Right ventricle myocardium superior (tissue), 1 donor: ENCODE measurements at regions not wholly inside any gene's neighbourhood (a gene's known extent, or its start where the extent isn't known, plus 50 kb on each side); places are given as distances from the start of the nearest gene placed in this dataset.

Source experiments
- ATAC-seq: fragments of 200-7000 bp; cut with Tn5 transposase; one replicate; pipeline ENCODE4 v1.9.1; 2020; ENCODE audit warnings: mild to moderate bottlenecking; ENCODE audit not compliant: poor library complexity
- DNase-seq: peaks from one replicate; pipeline ENCODE4 v3.0.0-alpha.2; 2020
- intact Hi-C: fragments of 100-400 bp; cut with DNase I; formaldehyde crosslinking; loops from one replicate; pipeline ENCODE4 v1.11.2; 2022
- donor health status: DM: no; HTN: yes; CAD: no; lungs with severe emphysema.

- DNase-seq (no peak), ATAC-seq (no peak)
- intact Hi-C loops = no loop called here
Measured at GRCh38 chr15:54915380-54915779, 281.4 kb downstream of the RSL24D1 start.

DNA sequence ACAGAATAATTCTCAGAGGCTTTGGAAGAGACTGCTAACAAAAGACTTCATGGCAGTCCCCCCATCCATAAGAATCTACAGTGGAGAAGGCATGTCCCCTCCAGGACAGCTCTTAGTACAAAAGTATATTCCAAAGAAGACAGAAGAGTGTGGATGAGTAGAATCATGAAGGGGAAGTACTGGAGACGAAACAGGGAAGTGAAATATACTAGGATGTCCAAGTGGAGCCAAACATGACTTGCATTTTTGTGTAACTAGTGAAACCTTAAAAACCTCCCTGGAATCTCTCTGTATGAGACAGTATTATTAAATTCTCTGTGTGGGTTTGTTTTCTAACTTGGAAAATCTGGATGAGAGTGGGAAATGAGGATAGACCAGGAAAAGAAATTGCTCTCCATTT, 312.4 kb downstream of the RSL24D1 start:
- intact Hi-C loops = no loop called here
- DNase-seq (no peak), ATAC-seq (peak; percentile 41)

DNA sequence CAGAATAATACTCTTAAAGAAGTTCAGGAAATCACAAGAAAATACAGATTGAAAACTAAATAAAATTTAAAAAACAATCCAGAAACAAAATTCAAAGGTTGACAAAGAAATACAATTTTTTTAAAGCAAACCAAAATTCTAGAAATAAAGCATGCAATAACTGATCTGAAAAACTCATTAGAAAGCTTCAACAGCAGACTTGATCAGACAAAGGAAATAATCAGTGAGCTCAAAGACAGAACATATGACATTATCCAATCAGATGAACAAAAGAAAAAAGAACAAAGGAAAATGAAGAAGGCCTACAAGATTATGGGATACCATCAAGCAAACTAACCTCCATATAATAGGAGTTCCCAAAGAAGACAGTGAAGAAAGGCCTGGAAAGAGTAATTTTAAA, 336.8 kb downstream of the RSL24D1 start:
- DNase-seq (no peak), ATAC-seq (no peak)
- intact Hi-C loops = no loop called here

DNA sequence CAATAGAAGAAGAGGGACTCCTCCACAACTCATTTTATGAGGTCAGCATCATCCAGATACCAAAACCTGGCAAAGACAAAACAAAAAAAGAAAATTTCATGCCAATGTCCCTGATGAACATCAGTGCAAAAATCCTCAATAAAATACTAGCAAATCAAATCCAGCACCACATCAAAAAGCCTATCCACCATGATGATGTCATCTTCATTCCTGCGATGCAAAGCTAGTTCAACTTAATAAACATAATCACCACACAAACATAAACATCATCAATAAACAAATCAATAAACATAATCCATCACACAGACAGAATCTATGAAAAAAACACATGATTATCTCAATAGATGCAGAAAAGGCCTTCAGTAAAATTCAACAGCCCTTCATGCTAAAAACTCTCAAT, 342.1 kb downstream of the RSL24D1 start:
- intact Hi-C loops = no loop called here
- ATAC-seq (no peak), DNase-seq (no peak)

GRCh38 chr15:54850101-54850500, 346.6 kb downstream of the RSL24D1 start:
- ATAC-seq = no peak
- intact Hi-C loops = no loop called here
- DNase-seq = no peak

DNA sequence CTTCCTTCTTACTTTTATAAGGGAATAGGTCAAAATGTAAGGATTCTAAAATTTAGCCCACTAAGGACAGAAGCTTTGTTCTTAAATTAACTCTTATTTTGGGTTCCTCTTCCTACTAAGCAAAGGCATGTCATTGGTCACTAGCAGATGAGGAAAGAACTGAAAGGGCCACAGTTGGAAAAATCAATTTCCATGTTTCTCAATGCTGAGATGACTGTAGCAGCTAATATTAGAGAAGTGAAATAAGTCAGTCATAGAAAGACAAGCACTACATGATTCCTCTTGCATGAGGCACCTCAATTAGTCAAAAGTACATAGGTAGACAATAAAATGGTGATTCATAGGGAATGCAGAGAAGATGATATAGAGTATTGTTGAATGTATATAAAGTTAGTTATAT, 353.7 kb downstream of the RSL24D1 start:
- DNase-seq = no peak
- intact Hi-C loops = no loop called here
- ATAC-seq = peak; percentile 12

DNA sequence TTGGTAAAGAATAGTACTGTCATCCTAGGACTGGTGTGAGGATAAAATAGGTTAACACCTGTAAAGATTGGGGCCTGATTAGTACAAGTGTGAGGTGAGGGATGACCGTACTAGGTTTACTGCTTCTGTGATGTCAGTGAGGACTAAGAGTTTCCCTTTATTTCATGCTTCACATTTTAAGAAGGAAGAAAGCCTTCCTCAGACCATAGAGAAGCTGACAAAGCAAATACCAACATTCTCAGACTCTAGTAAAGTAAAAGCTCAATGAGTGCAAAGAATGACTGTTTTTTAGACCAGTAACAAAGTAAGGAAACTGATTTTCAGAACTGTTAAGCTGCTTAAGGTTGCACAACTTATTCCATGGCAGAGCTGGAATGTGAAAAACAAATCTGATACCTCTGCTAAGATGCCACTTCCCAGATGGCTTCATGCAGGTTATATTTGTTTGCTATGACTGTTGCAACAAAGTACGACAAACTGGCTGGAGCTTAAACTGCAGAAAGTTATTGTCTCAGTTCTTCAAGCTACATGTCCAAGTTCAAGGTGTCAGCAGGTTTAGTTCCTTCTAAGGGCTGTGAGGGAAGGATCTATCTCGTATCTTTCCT, 354.9 kb downstream of the RSL24D1 start:
- intact Hi-C loops = no loop called here
- ATAC-seq (no peak), DNase-seq (no peak)

GRCh38 chr15:54840621-54841398, 355.9 kb downstream of the RSL24D1 start:
- ATAC-seq (no peak), DNase-seq (no peak)
- intact Hi-C loops = no loop called here

DNA sequence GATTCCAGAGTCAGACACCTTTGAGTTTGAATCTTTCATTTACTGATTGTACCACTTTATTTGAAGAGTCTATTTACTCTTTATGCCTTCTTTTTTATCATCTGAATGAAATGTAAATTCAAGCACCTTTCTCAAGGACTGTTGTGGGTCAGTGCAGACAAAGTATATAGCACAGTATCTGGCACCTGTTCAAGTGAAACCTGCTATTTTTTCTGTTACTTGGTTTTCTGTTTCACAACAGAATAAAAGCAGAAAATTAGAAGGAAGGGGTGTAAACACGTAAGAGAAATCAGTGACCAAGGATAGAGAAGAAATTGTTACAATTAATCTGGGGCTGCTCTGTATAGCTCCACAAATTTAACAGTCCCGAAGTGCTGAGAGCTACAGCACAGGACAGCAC, 357.4 kb downstream of the RSL24D1 start:
- ATAC-seq (no peak), DNase-seq (no peak)
- intact Hi-C loops = no loop called here

GRCh38 chr15:54836052-54836795, 360.5 kb downstream of the RSL24D1 start:
- DNase-seq = no peak
- ATAC-seq = no peak
- intact Hi-C loops = no loop called here

DNA sequence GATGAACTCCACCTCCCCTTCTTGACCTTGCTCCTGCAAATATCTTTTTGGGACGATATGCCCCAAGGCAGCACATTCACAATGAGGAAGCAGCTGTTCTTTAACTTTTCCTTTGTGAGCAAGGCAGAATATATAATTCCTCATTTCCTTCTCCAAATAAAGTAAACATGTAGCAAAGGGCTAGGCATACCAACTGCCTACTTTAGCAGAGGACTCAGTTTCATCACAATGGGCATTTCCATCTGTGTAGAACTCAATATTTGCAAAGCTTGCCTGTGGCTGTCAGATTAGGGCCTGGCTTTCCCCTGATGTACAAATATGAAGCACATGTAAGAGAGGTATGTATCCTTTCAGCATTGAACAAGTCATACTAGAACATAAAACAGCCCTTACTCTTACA, 366.9 kb downstream of the RSL24D1 start:
- intact Hi-C loops = no loop called here
- ATAC-seq (no peak), DNase-seq (no peak)

- intact Hi-C loops = no loop called here
- ATAC-seq (peak; percentile 48), DNase-seq (no peak)
Measured at GRCh38 chr15:54820811-54821210, 375.9 kb downstream of the RSL24D1 start.

DNA sequence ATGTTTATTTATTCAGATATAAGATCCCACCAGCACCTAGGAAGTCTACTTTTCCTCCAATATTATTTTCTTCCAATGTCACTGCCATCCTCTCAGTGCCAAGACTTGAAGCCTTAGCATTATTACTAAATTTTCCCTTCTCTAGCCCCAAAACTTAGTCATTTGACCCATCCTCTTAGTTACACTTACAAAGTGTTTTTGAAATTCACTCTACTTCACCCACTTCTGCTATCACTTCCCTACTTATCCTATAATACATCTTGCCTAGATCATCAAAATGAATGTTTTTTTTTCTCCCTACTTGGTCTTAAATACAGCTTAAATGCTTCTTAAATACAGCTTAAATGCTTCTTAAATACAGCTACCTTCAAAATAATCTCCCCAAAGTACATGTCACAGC, 376.6 kb downstream of the RSL24D1 start:
- no peak for DNase-seq
- ATAC-seq = peak; percentile 22
- intact Hi-C loops = no loop called here

DNA sequence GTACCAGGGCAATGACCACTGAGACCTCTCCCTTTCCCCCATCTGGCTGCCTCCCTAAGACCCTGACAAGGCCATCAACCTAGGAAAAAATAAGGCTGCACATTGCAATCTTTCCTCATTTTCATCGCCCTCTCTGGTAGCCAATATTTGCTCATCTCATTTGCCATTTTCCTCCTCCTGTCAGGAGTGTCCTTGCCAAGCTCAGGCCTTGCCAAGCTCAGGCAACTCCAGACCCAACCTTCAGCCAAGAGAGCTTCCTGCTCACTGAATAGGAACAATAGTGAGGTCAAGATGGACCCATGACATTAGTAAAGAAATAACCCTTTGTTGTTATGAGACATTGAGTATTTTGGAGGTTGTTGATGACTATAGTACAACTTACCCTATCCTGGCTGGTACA, 380.3 kb downstream of the RSL24D1 start:
- ATAC-seq (no peak), DNase-seq (no peak)
- intact Hi-C loops = no loop called here

DNA sequence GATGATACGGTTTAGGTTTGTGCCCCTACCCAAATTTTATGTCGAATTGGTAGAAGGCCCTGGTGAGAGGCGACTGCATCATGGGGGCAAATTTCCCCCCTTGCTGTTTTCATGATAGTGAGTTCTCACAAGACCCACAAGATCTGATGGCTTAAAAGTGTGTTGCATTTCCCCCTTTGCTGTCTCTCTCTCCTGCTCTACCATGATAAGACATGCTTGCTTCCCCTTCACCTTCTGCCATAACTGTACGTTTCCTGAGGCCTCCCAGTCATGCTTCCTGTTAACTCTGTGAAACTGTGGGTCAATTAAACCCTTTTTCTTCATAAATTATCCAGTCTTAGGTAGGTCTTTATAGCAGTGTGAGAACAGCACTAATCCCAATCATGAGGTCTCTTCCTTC, 381.2 kb downstream of the RSL24D1 start:
- ATAC-seq (no peak), DNase-seq (no peak)
- intact Hi-C loops = no loop called here

GRCh38 chr15:54812383-54812782, 384.4 kb downstream of the RSL24D1 start:
- no peak for DNase-seq
- no peak for ATAC-seq
- intact Hi-C loops = no loop called here

DNA sequence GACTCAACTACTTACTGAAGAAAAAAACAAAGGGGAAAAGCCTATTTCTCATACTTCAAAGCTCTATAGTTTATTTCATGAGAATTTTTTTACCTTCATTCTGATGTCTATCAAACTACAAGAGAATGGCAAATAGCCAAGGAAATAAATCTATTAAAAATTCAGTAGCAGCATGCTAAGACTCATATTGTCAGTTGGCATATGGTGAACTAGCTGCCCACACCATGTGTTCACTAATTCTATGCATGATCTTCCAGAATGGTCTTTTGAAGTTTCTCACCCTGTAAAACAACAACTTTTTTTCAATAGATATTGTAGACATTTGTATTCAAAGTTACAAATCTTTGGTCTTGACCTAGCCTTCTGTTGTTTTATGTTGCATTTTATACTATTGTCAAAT, 386.2 kb downstream of the RSL24D1 start:
- intact Hi-C loops = no loop called here

DNA sequence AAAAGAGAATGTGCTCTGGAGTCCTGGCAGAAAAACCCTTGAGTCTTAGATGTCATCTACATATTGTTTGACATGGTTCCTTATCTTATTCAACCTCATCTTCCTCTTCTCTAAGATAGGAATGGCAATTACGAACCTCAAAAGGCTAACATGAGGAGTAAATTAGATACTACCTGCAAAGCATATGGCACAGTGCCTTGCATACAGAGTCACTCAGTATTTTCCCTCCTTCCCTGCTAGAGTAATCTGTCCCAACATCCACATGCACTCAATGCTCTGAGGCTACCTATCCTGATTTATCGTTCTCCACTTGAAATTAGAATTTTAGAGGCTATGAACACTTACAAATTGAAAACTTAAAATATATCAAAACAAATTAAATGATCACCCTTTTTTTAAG, 386.7 kb downstream of the RSL24D1 start:
- no peak for DNase-seq
- intact Hi-C loops = no loop called here
- no peak for ATAC-seq

More for the DNA sequence above, 386.2 kb downstream of the RSL24D1 start:
- ATAC-seq (no peak), DNase-seq (no peak)

GRCh38 chr15:54808321-54808720, 388.4 kb downstream of the RSL24D1 start:
- intact Hi-C loops = no loop called here
- DNase-seq (no peak), ATAC-seq (no peak)

DNA sequence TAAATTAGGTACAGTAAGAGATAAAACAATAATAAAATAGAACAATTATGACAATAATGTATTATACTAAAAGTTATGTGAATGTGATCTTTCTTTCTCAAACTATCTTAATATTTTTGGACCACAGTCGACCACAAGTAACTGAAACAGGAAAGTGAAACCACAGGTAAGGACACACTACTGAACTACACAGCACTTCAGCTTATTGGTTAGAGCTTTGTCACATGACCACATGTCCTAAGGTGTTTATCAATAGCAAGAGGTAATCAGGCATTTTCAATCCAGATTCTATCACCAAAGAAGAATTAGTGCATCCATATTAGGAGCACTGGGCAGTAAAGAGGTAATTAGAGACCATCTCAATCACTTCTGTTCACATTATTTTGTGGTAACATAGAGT, 392.8 kb downstream of the RSL24D1 start:
- ATAC-seq = no peak
- no peak for DNase-seq
- intact Hi-C loops = no loop called here
